ENCODE measurements at regions not wholly inside any gene's neighbourhood (a gene's known extent, or its start where the extent isn't known, plus 50 kb on each side); places are given as distances from the start of the nearest gene placed in this dataset.

- TF ChIP-seq CEBPB (IDR thresholded peaks at IDR 0.05) (no peak), NFIC (IDR thresholded peaks at IDR 0.05) (no peak), RAD21 (IDR thresholded peaks at IDR 0.05; ENCODE audit: low read depth) (no peak), FOXM1 (IDR thresholded peaks at IDR 0.05; ENCODE audit: borderline replicate concordance, low read depth) (no peak)
- TF ChIP-seq, protein P1, sequence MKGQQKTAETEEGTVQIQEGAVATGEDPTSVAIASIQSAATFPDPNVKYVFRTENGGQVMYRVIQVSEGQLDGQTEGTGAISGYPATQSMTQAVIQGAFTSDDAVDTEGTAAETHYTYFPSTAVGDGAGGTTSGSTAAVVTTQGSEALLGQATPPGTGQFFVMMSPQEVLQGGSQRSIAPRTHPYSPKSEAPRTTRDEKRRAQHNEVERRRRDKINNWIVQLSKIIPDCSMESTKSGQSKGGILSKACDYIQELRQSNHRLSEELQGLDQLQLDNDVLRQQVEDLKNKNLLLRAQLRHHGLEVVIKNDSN (IDR thresholded peaks at IDR 0.05): no peak
Observed at GRCh38 chr11:92572559-92572958, 347.9 kb downstream of the FAT3 start.

DNA sequence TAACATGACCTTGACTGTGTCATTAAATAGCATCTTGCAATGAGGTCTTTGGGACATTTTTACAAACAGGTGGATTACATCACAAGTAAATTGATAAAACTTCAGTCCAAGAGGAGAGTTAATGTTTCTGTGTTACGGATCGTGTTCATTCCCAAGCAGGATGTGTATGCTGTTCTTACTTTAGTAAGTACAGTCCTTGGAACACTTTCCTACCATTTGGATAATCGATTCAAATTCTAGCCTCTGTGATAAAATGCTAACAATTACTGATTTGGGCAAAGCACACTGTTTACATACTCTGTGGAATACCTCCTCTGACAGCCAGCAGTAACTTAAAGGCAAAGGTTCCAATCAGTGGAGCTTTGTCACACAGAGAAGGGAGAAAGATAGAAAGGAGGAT is 351.7 kb downstream of the FAT3 start:
- TF ChIP-seq NFIC (IDR thresholded peaks at IDR 0.05) (no peak), EGR1 (IDR thresholded peaks at IDR 0.05) (no peak)

- TF ChIP-seq REST (IDR thresholded peaks at IDR 0.05; ENCODE audit: low read depth) (no peak), RAD21 (IDR thresholded peaks at IDR 0.05; ENCODE audit: low read depth) (no peak), YY1 (IDR thresholded peaks at IDR 0.05; ENCODE audit: low read depth) (no peak), TEAD4 (IDR thresholded peaks at IDR 0.05) (no peak), NFIC (IDR thresholded peaks at IDR 0.05) (no peak), CEBPB (IDR thresholded peaks at IDR 0.05) (no peak), ZBTB7A (IDR thresholded peaks at IDR 0.05; ENCODE audit: low read depth) (no peak), EP300 (IDR thresholded peaks at IDR 0.05; ENCODE audit: borderline replicate concordance) (no peak), FOXM1 (IDR thresholded peaks at IDR 0.05; ENCODE audit: borderline replicate concordance, low read depth) (no peak), MAX (IDR thresholded peaks at IDR 0.05) (no peak), TCF12 (IDR thresholded peaks at IDR 0.05; ENCODE audit: low read depth) (no peak), TAF1 (IDR thresholded peaks at IDR 0.05; ENCODE audit: low read depth) (no peak), CREB1 (IDR thresholded peaks at IDR 0.05; ENCODE audit: low read depth) (no peak), EGR1 (IDR thresholded peaks at IDR 0.05) (no peak)
- TF ChIP-seq, protein P1 (IDR thresholded peaks at IDR 0.05): no peak
Observed at GRCh38 chr11:92580908-92581307, 356.3 kb downstream of the FAT3 start.

- TF ChIP-seq FOXM1 (IDR thresholded peaks at IDR 0.05; ENCODE audit: borderline replicate concordance, low read depth) (no peak), EP300 (IDR thresholded peaks at IDR 0.05; ENCODE audit: borderline replicate concordance) (no peak), RAD21 (IDR thresholded peaks at IDR 0.05; ENCODE audit: low read depth) (no peak), REST (IDR thresholded peaks at IDR 0.05; ENCODE audit: low read depth) (no peak), TCF12 (IDR thresholded peaks at IDR 0.05; ENCODE audit: low read depth) (no peak), NFIC (IDR thresholded peaks at IDR 0.05) (no peak), TEAD4 (IDR thresholded peaks at IDR 0.05) (no peak), CEBPB (IDR thresholded peaks at IDR 0.05) (no peak)
Observed at GRCh38 chr11:92588393-92588792, 363.8 kb downstream of the FAT3 start.

DNA sequence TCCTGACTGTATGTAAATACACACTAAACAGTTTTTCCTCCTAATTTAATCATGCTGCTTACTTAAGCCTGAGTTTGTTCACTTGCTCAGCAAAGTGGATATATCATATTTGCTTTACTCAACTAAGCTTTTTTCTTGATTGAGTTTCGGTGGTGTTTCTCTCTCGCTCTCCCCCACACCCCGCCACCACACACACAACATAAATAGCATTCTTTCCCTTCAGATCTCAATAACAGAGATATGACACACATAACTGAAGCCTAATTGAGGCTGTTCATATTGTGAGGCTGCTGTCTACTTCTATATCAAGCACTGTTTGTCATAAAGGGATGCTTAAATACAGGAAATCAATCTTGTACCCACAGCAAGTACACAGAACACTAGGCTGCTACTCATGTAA is 364.9 kb downstream of the FAT3 start:
- no peak for TF ChIP-seq CEBPB (IDR thresholded peaks at IDR 0.05)
- no peak for TF ChIP-seq TEAD4 (IDR thresholded peaks at IDR 0.05)
- TF ChIP-seq, protein P1 (IDR thresholded peaks at IDR 0.05): no peak
- no peak for TF ChIP-seq TCF12 (IDR thresholded peaks at IDR 0.05; ENCODE audit: low read depth)

DNA sequence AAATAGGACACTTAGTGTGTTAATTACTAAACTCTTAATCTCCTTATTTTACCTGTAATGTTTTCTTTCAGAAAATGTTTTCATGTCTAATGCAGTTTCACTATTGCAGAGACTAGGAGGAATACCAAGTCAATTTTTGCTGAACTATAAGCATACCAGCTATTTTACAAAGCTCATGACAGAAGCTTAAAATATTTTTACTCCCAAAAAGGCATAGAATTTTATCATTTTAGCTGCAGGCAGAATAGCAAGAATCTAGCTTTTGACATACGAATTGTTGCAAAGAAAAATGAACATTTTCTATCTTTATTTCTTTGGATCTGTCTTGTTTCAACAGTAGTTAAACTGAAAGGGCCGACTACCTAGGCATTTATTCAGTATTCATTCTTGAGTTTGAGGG is 366.9 kb downstream of the FAT3 start:
- TF ChIP-seq REST (IDR thresholded peaks at IDR 0.05; ENCODE audit: low read depth) (no peak), ZBTB7A (IDR thresholded peaks at IDR 0.05; ENCODE audit: low read depth) (no peak)
